ENCODE measurements at regions not wholly inside any gene's neighbourhood (a gene's known extent, or its start where the extent isn't known, plus 50 kb on each side); places are given as distances from the start of the nearest gene placed in this dataset.

GRCh38 chr1:244183037-244183436 lies 132.0 kb downstream of the ZBTB18 start:
- Histone ChIP-seq H3K4me1 (ENCODE audit: control insufficient read depth, insufficient read depth, low read length, poor library complexity, severe bottlenecking) (no peaks in the 10 kb centered on the region), H3K4me3 (ENCODE audit: insufficient read depth, low read depth, low read length, poor library complexity, severe bottlenecking) (no peak overlapping the region), H3K9me3 (ENCODE audit: control insufficient read depth, low read length) (no peaks in the 10 kb centered on the region), H3K27ac (ENCODE audit: insufficient read depth, low read length, poor library complexity, severe bottlenecking) (no peak overlapping the region), H3K36me3 (ENCODE audit: control insufficient read depth, insufficient read depth, low read length) (no peaks in the 10 kb centered on the region), H3K27me3 (replicated peaks; ENCODE audit: control insufficient read depth, insufficient read depth, low read length, poor library complexity, severe bottlenecking) (no peaks in the 10 kb centered on the region)
- DNase-seq: no peak

GRCh38 chr1:244186372-244186771 lies 135.3 kb downstream of the ZBTB18 start:
- Histone ChIP-seq H3K36me3 (ENCODE audit: control insufficient read depth, insufficient read depth, low read length) (no peaks in the 10 kb centered on the region), H3K27ac (ENCODE audit: insufficient read depth, low read length, poor library complexity, severe bottlenecking) (no peak overlapping the region), H3K9me3 (ENCODE audit: control insufficient read depth, low read length) (no peaks in the 10 kb centered on the region), H3K4me1 (ENCODE audit: control insufficient read depth, insufficient read depth, low read length, poor library complexity, severe bottlenecking) (no peaks in the 10 kb centered on the region), H3K4me3 (ENCODE audit: insufficient read depth, low read depth, low read length, poor library complexity, severe bottlenecking) (no peak overlapping the region), H3K27me3 (replicated peaks; ENCODE audit: control insufficient read depth, insufficient read depth, low read length, poor library complexity, severe bottlenecking) (peaks cover 4% of the 10 kb centered on the region)
- no peak for DNase-seq

- Histone ChIP-seq H3K4me1 (ENCODE audit: control insufficient read depth, insufficient read depth, low read length, poor library complexity, severe bottlenecking) (no peaks in the 10 kb centered on the region), H3K27me3 (replicated peaks; ENCODE audit: control insufficient read depth, insufficient read depth, low read length, poor library complexity, severe bottlenecking) (peaks cover 4% of the 10 kb centered on the region), H3K36me3 (ENCODE audit: control insufficient read depth, insufficient read depth, low read length) (no peaks in the 10 kb centered on the region), H3K4me3 (ENCODE audit: insufficient read depth, low read depth, low read length, poor library complexity, severe bottlenecking) (no peak overlapping the region), H3K27ac (ENCODE audit: insufficient read depth, low read length, poor library complexity, severe bottlenecking) (no peak overlapping the region), H3K9me3 (ENCODE audit: control insufficient read depth, low read length) (no peaks in the 10 kb centered on the region)
- no peak for DNase-seq
Measured at GRCh38 chr1:244187310-244187709, 136.2 kb downstream of the ZBTB18 start.

- no peaks in the 10 kb centered on the region for H3K9me3 ChIP-seq (ENCODE audit: control insufficient read depth, low read length)
- no peak overlapping the region for H3K4me3 ChIP-seq (ENCODE audit: insufficient read depth, low read depth, low read length, poor library complexity, severe bottlenecking)
- H3K36me3 ChIP-seq (ENCODE audit: control insufficient read depth, insufficient read depth, low read length): no peaks in the 10 kb centered on the region
- no peaks in the 10 kb centered on the region for H3K4me1 ChIP-seq (ENCODE audit: control insufficient read depth, insufficient read depth, low read length, poor library complexity, severe bottlenecking)
- DNase-seq: no peak
- H3K27ac ChIP-seq (ENCODE audit: insufficient read depth, low read length, poor library complexity, severe bottlenecking): no peak overlapping the region
- H3K27me3 ChIP-seq (replicated peaks; ENCODE audit: control insufficient read depth, insufficient read depth, low read length, poor library complexity, severe bottlenecking): peaks cover 4% of the 10 kb centered on the region
Measured at GRCh38 chr1:244191581-244191980, 140.5 kb downstream of the ZBTB18 start.

GRCh38 chr1:244192325-244192724 lies 141.2 kb downstream of the ZBTB18 start:
- Histone ChIP-seq H3K27me3 (replicated peaks; ENCODE audit: control insufficient read depth, insufficient read depth, low read length, poor library complexity, severe bottlenecking) (peaks cover 4% of the 10 kb centered on the region), H3K4me3 (ENCODE audit: insufficient read depth, low read depth, low read length, poor library complexity, severe bottlenecking) (no peak overlapping the region), H3K4me1 (ENCODE audit: control insufficient read depth, insufficient read depth, low read length, poor library complexity, severe bottlenecking) (no peaks in the 10 kb centered on the region), H3K36me3 (ENCODE audit: control insufficient read depth, insufficient read depth, low read length) (no peaks in the 10 kb centered on the region), H3K9me3 (ENCODE audit: control insufficient read depth, low read length) (no peaks in the 10 kb centered on the region), H3K27ac (ENCODE audit: insufficient read depth, low read length, poor library complexity, severe bottlenecking) (no peak overlapping the region)
- DNase-seq: no peak

GRCh38 chr1:244196571-244197285 lies 145.6 kb downstream of the ZBTB18 start:
- Histone ChIP-seq H3K4me3 (ENCODE audit: insufficient read depth, low read depth, low read length, poor library complexity, severe bottlenecking) (no peak overlapping the region), H3K4me1 (ENCODE audit: control insufficient read depth, insufficient read depth, low read length, poor library complexity, severe bottlenecking) (no peaks in the 10 kb centered on the region), H3K9me3 (ENCODE audit: control insufficient read depth, low read length) (no peaks in the 10 kb centered on the region), H3K27ac (ENCODE audit: insufficient read depth, low read length, poor library complexity, severe bottlenecking) (no peak overlapping the region), H3K27me3 (replicated peaks; ENCODE audit: control insufficient read depth, insufficient read depth, low read length, poor library complexity, severe bottlenecking) (no peaks in the 10 kb centered on the region), H3K36me3 (ENCODE audit: control insufficient read depth, insufficient read depth, low read length) (no peaks in the 10 kb centered on the region)
- DNase-seq: no peak

- no peaks in the 10 kb centered on the region for H3K36me3 ChIP-seq (ENCODE audit: control insufficient read depth, insufficient read depth, low read length)
Measured at GRCh38 chr1:244197851-244198375, 146.8 kb downstream of the ZBTB18 start.

GRCh38 chr1:244199902-244200301 lies 148.8 kb downstream of the ZBTB18 start:
- no peak overlapping the region for H3K27ac ChIP-seq (ENCODE audit: insufficient read depth, low read length, poor library complexity, severe bottlenecking)

More at GRCh38 chr1:244197851-244198375, 146.8 kb downstream of the ZBTB18 start:
- no peak overlapping the region for H3K4me3 ChIP-seq (ENCODE audit: insufficient read depth, low read depth, low read length, poor library complexity, severe bottlenecking)
- no peaks in the 10 kb centered on the region for H3K9me3 ChIP-seq (ENCODE audit: control insufficient read depth, low read length)
- H3K27ac ChIP-seq (ENCODE audit: insufficient read depth, low read length, poor library complexity, severe bottlenecking): no peak overlapping the region
- DNase-seq: no peak
- no peaks in the 10 kb centered on the region for H3K27me3 ChIP-seq (replicated peaks; ENCODE audit: control insufficient read depth, insufficient read depth, low read length, poor library complexity, severe bottlenecking)
- H3K4me1 ChIP-seq (ENCODE audit: control insufficient read depth, insufficient read depth, low read length, poor library complexity, severe bottlenecking): no peaks in the 10 kb centered on the region

GRCh38 chr1:244200596-244200995 lies 149.5 kb downstream of the ZBTB18 start:
- no peak for DNase-seq
- Histone ChIP-seq H3K4me3 (ENCODE audit: insufficient read depth, low read depth, low read length, poor library complexity, severe bottlenecking) (no peak overlapping the region), H3K27ac (ENCODE audit: insufficient read depth, low read length, poor library complexity, severe bottlenecking) (no peak overlapping the region), H3K9me3 (ENCODE audit: control insufficient read depth, low read length) (no peaks in the 10 kb centered on the region), H3K36me3 (ENCODE audit: control insufficient read depth, insufficient read depth, low read length) (no peaks in the 10 kb centered on the region), H3K4me1 (ENCODE audit: control insufficient read depth, insufficient read depth, low read length, poor library complexity, severe bottlenecking) (no peaks in the 10 kb centered on the region), H3K27me3 (replicated peaks; ENCODE audit: control insufficient read depth, insufficient read depth, low read length, poor library complexity, severe bottlenecking) (no peaks in the 10 kb centered on the region)

More at GRCh38 chr1:244199902-244200301, 148.8 kb downstream of the ZBTB18 start:
- no peaks in the 10 kb centered on the region for H3K36me3 ChIP-seq (ENCODE audit: control insufficient read depth, insufficient read depth, low read length)
- no peak overlapping the region for H3K4me3 ChIP-seq (ENCODE audit: insufficient read depth, low read depth, low read length, poor library complexity, severe bottlenecking)
- H3K4me1 ChIP-seq (ENCODE audit: control insufficient read depth, insufficient read depth, low read length, poor library complexity, severe bottlenecking): no peaks in the 10 kb centered on the region
- H3K27me3 ChIP-seq (replicated peaks; ENCODE audit: control insufficient read depth, insufficient read depth, low read length, poor library complexity, severe bottlenecking): no peaks in the 10 kb centered on the region
- DNase-seq: no peak
- no peaks in the 10 kb centered on the region for H3K9me3 ChIP-seq (ENCODE audit: control insufficient read depth, low read length)

- Histone ChIP-seq H3K36me3 (ENCODE audit: control insufficient read depth, insufficient read depth, low read length) (no peaks in the 10 kb centered on the region), H3K4me1 (ENCODE audit: control insufficient read depth, insufficient read depth, low read length, poor library complexity, severe bottlenecking) (no peaks in the 10 kb centered on the region), H3K27me3 (replicated peaks; ENCODE audit: control insufficient read depth, insufficient read depth, low read length, poor library complexity, severe bottlenecking) (no peaks in the 10 kb centered on the region), H3K4me3 (ENCODE audit: insufficient read depth, low read depth, low read length, poor library complexity, severe bottlenecking) (no peak overlapping the region), H3K27ac (ENCODE audit: insufficient read depth, low read length, poor library complexity, severe bottlenecking) (no peak overlapping the region), H3K9me3 (ENCODE audit: control insufficient read depth, low read length) (no peaks in the 10 kb centered on the region)
- no peak for DNase-seq
Measured at GRCh38 chr1:244201750-244202149, 150.7 kb downstream of the ZBTB18 start.
